ENCODE measurements at regions not wholly inside any gene's neighbourhood (a gene's known extent, or its start where the extent isn't known, plus 50 kb on each side); places are given as distances from the start of the nearest gene placed in this dataset.

DNA sequence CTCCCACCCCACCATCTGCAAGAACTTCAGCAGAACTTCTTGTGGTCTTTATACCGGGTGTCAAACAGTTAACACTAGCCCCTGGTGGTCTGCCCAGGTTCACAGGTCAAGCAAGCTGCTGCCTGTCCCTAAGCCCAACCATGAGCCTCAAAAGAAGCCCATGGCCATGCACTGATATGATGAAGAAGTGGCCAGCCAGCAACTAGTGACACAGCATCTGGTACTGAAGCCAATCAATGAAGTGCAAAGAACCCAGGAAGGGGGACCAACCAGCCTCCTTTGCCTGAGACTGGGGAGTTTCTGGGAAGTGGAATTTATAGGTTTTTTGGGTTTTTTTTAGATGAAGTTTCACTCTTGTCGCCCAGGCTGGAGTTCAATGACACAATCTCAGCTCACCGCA is 127.8 kb downstream of the MAFB start:
- no peak overlapping the region for H3K27ac ChIP-seq
- WGBS, 2 donors (ENCODE audit: low coverage in 1 of 2): 83 to 100% methylated on average over 1 to 3 of the region's 3 CpGs
- H3K9me3 ChIP-seq: no peaks in the 10 kb centered on the region
- H3K4me1 ChIP-seq: peaks cover 0 to 17% (median 7%) of the 10 kb centered on the region in 3 donors
- TF ChIP-seq POLR2AphosphoS5 (IDR thresholded peaks at IDR 0.05): no peak
- TF ChIP-seq, protein P1, sequence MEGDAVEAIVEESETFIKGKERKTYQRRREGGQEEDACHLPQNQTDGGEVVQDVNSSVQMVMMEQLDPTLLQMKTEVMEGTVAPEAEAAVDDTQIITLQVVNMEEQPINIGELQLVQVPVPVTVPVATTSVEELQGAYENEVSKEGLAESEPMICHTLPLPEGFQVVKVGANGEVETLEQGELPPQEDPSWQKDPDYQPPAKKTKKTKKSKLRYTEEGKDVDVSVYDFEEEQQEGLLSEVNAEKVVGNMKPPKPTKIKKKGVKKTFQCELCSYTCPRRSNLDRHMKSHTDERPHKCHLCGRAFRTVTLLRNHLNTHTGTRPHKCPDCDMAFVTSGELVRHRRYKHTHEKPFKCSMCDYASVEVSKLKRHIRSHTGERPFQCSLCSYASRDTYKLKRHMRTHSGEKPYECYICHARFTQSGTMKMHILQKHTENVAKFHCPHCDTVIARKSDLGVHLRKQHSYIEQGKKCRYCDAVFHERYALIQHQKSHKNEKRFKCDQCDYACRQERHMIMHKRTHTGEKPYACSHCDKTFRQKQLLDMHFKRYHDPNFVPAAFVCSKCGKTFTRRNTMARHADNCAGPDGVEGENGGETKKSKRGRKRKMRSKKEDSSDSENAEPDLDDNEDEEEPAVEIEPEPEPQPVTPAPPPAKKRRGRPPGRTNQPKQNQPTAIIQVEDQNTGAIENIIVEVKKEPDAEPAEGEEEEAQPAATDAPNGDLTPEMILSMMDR (IDR thresholded peaks at IDR 0.05): no peak
- H3K27me3 ChIP-seq: no peaks in the 10 kb centered on the region
- no peak for ATAC-seq
- H3K36me3 ChIP-seq: no peaks in the 10 kb centered on the region
- H3K4me3 ChIP-seq: no peak overlapping the region

DNA sequence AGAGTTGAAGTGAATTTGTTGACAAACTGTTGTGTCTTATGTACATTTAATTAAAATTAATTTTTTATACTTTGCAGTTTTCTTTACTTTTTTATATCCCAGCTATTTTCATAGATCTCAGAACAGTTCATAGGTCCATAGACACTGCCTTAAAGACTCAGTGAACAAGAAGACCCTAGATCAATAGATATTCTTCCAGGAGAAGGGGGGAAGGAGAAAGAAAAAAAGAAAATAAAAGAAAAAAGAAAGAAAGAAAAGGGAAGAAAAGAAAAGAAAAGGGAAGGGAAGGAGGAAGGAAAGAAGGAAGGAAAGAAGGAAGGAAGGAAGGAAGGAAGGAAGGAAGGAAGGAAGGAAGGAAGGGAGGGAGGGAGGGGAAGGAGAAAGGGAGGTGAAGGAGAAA is 130.8 kb downstream of the MAFB start:
- TF ChIP-seq, protein P1 (IDR thresholded peaks at IDR 0.05): no peak
- Histone ChIP-seq H3K27me3 (peaks cover 3% of the 10 kb centered on the region), H3K36me3 (no peaks in the 10 kb centered on the region), H3K27ac (no peak overlapping the region), H3K9me3 (no peaks in the 10 kb centered on the region), H3K4me3 (no peak overlapping the region), H3K4me1 (peaks cover 0 to 2% (median 1%) of the 10 kb centered on the region in 3 donors)
- ATAC-seq: no peak

DNA sequence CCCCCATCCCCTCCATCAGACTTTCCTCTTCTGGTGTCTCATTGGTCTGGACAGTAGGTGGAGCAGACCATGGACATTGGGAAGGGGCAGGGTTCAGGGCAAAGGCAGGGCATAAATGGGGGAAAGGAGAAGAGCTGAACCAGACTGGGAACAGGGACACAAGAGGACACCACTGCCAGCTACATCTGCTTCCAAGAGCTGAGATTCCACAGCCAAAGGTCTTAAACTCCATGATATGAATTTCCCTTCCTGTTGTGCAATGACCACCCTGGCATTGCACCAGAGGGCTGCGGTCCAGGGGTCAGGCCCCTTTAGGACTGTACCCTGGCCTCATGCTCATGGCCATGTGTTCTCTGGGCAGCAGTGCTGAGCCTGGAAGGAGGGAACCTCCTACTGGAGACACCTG is 137.9 kb downstream of the MAFB start:
- Histone ChIP-seq H3K9me3 (no peaks in the 10 kb centered on the region), H3K4me1 (no peaks in the 10 kb centered on the region), H3K36me3 (no peaks in the 10 kb centered on the region), H3K4me3 (no peak overlapping the region), H3K27ac (no peak overlapping the region), H3K27me3 (peaks cover 6% of the 10 kb centered on the region)
- peak; percentile 36 for ATAC-seq
- TF ChIP-seq POLR2A (IDR thresholded peaks at IDR 0.05) (no peak), EP300 (IDR thresholded peaks at IDR 0.05) (no peak), POLR2AphosphoS5 (IDR thresholded peaks at IDR 0.05) (no peak)
- TF ChIP-seq, protein P1 (IDR thresholded peaks at IDR 0.05): no peak
- WGBS, 2 donors (ENCODE audit: low coverage in 1 of 2): 71% methylated on average over 1 of the region's 1 CpG; no CpG with 5 or more reads in 1 of the 2 donors

DNA sequence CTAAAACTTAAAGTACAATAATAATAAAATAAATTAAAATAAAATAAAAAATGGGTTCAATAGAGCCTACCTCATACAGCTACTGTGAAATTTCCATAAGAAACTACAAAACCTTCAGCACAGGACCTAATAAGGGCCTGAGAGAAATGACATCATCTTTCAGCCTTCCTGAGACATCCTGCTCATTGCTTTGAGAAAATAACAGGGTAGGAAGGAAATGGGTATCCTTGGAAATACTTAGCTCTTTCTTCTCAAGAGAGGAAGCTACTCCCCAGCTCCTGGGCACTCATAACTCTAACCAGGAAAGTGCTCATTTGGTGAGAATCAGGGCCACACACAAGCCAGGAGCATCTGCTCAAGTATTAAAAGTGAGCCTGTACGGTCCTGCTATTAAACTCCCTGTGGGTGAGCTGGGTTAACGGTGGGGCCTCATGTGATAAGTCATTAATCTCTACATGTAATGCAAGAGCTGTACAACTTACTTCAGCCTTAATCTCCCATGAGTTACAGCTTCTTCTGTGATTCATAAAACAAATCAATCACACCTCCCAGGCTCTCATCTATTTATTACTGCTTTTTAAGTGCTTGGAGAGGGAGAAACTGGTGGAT is 141.4 kb downstream of the MAFB start:
- no peak overlapping the region for H3K4me3 ChIP-seq
- H3K27ac ChIP-seq: no peak overlapping the region
- no peaks in the 10 kb centered on the region for H3K4me1 ChIP-seq
- TF ChIP-seq POLR2AphosphoS5 (IDR thresholded peaks at IDR 0.05) (no peak), POLR2A (IDR thresholded peaks at IDR 0.05) (no peak), EP300 (IDR thresholded peaks at IDR 0.05) (no peak)
- TF ChIP-seq, protein P1 (IDR thresholded peaks at IDR 0.05): no peak
- H3K36me3 ChIP-seq: no peaks in the 10 kb centered on the region
- no peaks in the 10 kb centered on the region for H3K9me3 ChIP-seq
- 12 to 17% methylated on average over 2 of the region's 2 CpGs for WGBS, 2 donors (ENCODE audit: low coverage in 1 of 2)
- no peaks in the 10 kb centered on the region for H3K27me3 ChIP-seq
- no peak for ATAC-seq

DNA sequence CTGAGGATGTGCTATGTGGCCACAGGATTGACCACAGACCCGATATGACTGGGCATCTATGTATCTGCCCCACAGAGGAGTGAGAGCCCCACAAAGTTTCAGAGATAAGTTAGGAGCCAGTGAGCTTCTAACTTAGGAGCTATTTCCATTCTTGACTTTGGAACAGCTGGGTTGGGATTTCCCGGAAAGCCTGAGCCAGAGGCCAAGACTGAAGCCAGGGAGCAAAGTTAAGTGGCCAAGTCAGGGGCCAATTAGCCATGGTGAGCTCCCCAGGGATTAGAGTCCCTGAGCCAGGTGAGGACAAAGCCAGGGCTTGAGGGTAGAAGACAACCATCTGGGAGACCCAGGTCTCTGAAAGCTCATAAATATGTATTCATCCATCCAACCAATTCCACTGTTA is 143.6 kb downstream of the MAFB start:
- Histone ChIP-seq H3K9me3 (no peaks in the 10 kb centered on the region), H3K27ac (no peak overlapping the region), H3K27me3 (no peaks in the 10 kb centered on the region), H3K4me1 (no peaks in the 10 kb centered on the region), H3K4me3 (no peak overlapping the region), H3K36me3 (no peaks in the 10 kb centered on the region)
- 83 to 100% methylated on average over 1 of the region's 2 CpGs for WGBS, 2 donors (ENCODE audit: low coverage in 1 of 2)
- ATAC-seq: no peak
- no peak for TF ChIP-seq POLR2A (IDR thresholded peaks at IDR 0.05)
